HUDEP-2 (cell line): ENCODE measurements at regions not wholly inside any gene's neighbourhood (a gene's known extent, or its start where the extent isn't known, plus 50 kb on each side); places are given as distances from the start of the nearest gene placed in this dataset.

Source experiments
- DNase-seq, 76 experiments: peaks; one replicate each; lab custom pipeline; 2025; ENCODE audit not compliant: unreplicated experiment in 76 of 76; lab: John Stamatoyannopoulos, UW

- peak in 1 of 76 experiments; percentile 2 for DNase-seq
Measured at GRCh38 chr5:136425921-136426320, 60.6 kb upstream of the TRPC7 start.

- DNase-seq = peak in 62 of 76 experiments; percentile 2 to 81 (median 52)
Measured at GRCh38 chr5:136424835-136425584, 59.7 kb upstream of the TRPC7 start.

DNA sequence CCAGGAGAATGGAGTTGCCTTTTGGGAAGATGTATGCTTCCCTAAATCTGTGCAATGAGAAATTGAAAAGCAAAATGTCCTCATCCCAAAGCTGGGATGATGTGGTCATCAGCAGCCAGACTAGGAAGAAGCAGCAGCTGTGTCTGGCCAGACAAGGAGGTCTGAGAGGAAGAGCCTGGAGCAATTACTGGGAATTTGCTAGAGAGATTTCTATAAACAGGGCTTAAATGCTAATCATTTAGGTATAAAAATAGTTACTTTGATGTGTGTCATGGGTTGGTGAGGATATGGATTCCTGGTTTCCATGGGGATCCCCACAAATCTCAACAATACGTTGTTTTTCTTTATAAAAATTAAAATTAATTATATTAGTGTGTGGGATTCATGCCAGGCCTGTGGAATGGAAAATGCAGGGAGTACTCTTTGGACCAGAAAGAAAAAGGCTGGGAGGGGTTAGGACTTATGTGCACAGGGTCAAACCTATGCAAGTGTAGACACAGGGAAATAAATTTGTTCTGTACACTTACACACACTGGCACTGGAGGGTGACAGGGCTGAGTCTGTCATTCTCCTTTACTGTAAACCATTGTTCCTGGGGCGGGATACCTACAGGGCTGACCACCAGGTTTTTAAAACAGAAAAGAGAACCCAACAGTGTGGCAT, 58.7 kb upstream of the TRPC7 start:
- DNase-seq = no peak

- DNase-seq = no peak
Measured at GRCh38 chr5:136420168-136420898, 55.0 kb upstream of the TRPC7 start.

GRCh38 chr5:136418301-136418700, 53.0 kb upstream of the TRPC7 start:
- no peak for DNase-seq
